Upper lobe of right lung (tissue), 1 donor: ENCODE measurements at regions not wholly inside any gene's neighbourhood (a gene's known extent, or its start where the extent isn't known, plus 50 kb on each side); places are given as distances from the start of the nearest gene placed in this dataset.

Experiments used
- ATAC-seq: fragments of 200-7000 bp; cut with Tn5 transposase; one replicate; pipeline ENCODE4 v1.9.1; 2020; ENCODE audit warnings: mild to moderate bottlenecking, moderate library complexity
- DNase-seq: peaks from one replicate; pipeline ENCODE4 v3.0.0-alpha.2; 2020
- H3K27ac ChIP-seq: fragments of 200-600 bp; one replicate; pipeline ENCODE4 v1.8.0; 2022
- H3K27me3 ChIP-seq: fragments of 200-600 bp; one replicate; pipeline ENCODE4 v1.8.0; 2022; ENCODE audit warnings: mild to moderate bottlenecking
- H3K36me3 ChIP-seq: fragments of 200-600 bp; one replicate; pipeline ENCODE4 v1.8.0; 2022
- H3K4me1 ChIP-seq: fragments of 200-600 bp; one replicate; pipeline ENCODE4 v1.8.0; 2022
- H3K4me3 ChIP-seq: fragments of 200-600 bp; one replicate; pipeline ENCODE4 v1.8.0; 2022; ENCODE audit warnings: mild to moderate bottlenecking
- H3K9me3 ChIP-seq: fragments of 200-600 bp; one replicate; pipeline ENCODE4 v1.8.0; 2022
- intact Hi-C: fragments of 100-400 bp; cut with DNase I; formaldehyde crosslinking; loops from one replicate; pipeline ENCODE4 v1.11.0; 2022
- TF ChIP-seq, protein P1 (sequence below): fragments of 200-600 bp; IDR thresholded peaks from one replicate; pipeline ENCODE4 v1.8.0; 2022; ENCODE audit warnings: antibody characterized with exemption
- donor health status: DM: no; HTN: yes; CAD: no; lungs with severe emphysema.

DNA sequence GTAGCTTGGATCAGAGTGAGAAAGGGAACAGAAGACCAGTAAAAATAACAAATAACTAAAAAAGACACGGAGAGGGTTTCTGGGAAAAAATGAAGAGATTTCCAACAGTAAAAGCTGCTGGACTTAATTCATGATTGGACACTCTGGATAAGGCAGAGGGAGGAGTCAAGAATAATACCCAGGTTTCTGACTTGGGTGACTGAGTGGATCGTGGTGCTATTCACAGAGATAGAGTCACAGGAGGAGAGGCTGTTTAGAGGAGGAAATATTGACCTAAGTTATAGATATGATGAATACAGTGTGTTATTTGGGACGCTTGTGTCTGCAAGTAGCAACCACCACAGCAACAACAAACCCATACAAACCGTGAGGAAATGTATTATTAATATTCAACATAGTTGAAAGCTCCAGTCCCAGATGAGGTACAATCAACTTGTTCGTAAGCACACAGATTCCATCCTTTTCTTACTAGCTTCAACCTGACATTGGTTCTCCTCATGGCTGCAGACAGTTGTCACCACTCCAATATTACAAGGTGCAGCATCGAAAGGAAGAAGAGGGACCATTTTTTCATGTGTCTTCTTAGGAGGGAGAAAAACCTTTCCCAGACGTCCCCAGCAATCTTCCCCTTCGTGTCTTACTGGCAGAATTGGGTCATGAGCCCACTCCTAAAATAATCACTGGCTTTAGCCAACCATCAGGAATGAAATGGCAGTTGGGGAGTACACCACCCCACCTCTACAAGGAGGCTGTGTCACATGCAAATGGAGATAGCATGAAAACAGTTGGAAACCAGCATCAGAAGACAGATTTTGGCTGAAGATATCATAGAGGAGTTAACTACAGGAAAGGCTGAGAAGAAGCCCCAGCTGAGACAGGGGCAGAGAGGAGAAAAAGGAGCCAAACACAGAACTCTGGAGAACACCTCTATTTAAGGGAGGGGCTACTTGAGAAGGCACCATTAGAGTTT lies 387.8 kb downstream of the SHQ1 start:
- Histone ChIP-seq H3K4me1 (no peaks in the 10 kb centered on the region), H3K27me3 (no peaks in the 10 kb centered on the region), H3K27ac (no peak overlapping the region), H3K9me3 (no peaks in the 10 kb centered on the region), H3K4me3 (no peak overlapping the region), H3K36me3 (no peaks in the 10 kb centered on the region)
- no peak for ATAC-seq
- intact Hi-C loops, result no loop called here
- TF ChIP-seq, protein P1, sequence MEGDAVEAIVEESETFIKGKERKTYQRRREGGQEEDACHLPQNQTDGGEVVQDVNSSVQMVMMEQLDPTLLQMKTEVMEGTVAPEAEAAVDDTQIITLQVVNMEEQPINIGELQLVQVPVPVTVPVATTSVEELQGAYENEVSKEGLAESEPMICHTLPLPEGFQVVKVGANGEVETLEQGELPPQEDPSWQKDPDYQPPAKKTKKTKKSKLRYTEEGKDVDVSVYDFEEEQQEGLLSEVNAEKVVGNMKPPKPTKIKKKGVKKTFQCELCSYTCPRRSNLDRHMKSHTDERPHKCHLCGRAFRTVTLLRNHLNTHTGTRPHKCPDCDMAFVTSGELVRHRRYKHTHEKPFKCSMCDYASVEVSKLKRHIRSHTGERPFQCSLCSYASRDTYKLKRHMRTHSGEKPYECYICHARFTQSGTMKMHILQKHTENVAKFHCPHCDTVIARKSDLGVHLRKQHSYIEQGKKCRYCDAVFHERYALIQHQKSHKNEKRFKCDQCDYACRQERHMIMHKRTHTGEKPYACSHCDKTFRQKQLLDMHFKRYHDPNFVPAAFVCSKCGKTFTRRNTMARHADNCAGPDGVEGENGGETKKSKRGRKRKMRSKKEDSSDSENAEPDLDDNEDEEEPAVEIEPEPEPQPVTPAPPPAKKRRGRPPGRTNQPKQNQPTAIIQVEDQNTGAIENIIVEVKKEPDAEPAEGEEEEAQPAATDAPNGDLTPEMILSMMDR, result no peak
- no peak for DNase-seq

DNA sequence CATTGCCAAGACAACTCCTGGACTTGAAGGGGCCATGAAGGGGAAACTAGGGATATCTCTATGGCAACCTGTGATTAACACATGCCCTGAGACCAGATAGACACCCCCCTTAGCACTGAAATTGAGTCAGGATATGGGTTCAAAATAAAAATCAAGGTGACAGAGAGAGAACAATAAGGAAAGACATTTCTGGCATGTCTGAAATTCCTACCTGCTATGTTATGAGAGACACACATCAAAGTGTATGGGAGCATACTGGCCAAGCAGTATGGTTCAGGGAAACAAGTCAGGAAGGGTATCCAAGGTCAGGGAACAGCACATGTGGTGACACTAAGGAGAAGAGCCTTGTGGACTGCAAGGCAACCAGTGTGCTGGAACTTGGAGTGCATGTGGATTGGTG lies 388.7 kb downstream of the SHQ1 start:
- no peaks in the 10 kb centered on the region for H3K36me3 ChIP-seq
- TF ChIP-seq, protein P1, result no peak
- H3K27me3 ChIP-seq, result no peaks in the 10 kb centered on the region
- DNase-seq (no peak), ATAC-seq (no peak)
- H3K4me1 ChIP-seq, result no peaks in the 10 kb centered on the region
- no peaks in the 10 kb centered on the region for H3K9me3 ChIP-seq
- H3K4me3 ChIP-seq, result no peak overlapping the region
- no peak overlapping the region for H3K27ac ChIP-seq
- intact Hi-C loops, result no loop called here

DNA sequence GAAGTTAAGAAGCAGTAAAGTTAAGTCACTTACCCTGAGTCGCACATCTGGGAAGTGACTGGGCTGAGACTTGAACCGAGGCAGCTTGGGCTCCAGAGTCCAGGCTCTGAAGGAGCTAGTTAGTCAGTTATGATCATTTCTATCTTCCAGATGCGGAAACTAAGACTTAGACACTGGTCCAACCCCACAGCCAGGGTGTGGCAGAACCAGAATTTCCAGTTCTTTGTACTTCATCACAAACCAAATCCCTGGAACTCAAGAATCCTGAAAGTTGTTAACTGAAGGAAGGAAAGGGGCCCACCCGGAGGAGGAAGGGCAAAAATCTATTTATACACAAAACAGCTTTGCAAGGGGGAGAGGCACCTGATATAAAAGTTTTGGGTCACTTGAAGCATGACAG lies 389.9 kb downstream of the SHQ1 start:
- DNase-seq (no peak), ATAC-seq (peak; percentile 18)
- intact Hi-C loops, result no loop called here

DNA sequence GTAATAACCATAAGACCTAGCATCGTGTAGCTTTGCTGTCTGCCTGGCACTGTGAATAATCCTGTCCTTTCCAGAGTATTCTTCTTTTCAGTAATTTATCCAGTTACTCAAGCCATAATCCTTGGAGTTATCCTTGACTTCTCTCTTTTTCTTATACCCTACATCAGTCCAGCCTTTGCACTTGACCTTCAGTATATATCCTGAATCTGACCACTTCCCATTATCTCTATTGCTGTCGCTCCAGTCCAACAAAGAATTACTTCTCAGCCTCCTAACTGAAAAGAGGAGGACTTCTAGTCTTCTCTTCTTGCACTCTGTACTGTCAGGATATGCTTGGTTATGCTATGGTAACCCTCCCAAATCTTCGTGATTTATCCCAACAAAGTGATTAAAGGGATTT lies 393.8 kb downstream of the SHQ1 start:
- Histone ChIP-seq H3K27ac (no peak overlapping the region), H3K9me3 (no peaks in the 10 kb centered on the region), H3K27me3 (no peaks in the 10 kb centered on the region), H3K4me3 (no peak overlapping the region), H3K4me1 (no peaks in the 10 kb centered on the region), H3K36me3 (no peaks in the 10 kb centered on the region)
- ATAC-seq, result peak; percentile 32
- DNase-seq, result no peak
- intact Hi-C loops, result no loop called here
- TF ChIP-seq, protein P1, result no peak

More for the DNA sequence above, 389.9 kb downstream of the SHQ1 start:
- Histone ChIP-seq H3K27ac (no peak overlapping the region), H3K9me3 (no peaks in the 10 kb centered on the region), H3K27me3 (no peaks in the 10 kb centered on the region), H3K4me3 (no peak overlapping the region), H3K4me1 (no peaks in the 10 kb centered on the region), H3K36me3 (no peaks in the 10 kb centered on the region)
- TF ChIP-seq, protein P1, result no peak

DNA sequence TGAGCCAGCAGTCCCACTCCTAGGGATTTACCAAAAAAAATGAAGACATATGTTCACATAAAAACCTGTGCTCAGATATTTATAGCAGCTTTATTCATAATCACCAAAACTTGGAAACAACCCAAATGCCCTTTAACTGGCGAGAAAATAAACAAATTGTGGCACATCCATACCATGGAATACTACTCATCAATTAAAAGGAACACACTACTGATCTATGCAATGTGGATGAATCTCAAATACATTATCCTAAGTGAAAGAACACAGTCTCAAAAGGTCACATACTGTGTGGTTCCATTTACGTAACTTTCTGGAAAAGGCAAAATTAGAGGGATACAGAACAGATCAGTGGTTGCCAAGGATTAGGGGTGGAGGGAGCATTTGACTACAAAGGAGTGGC lies 394.5 kb downstream of the SHQ1 start:
- Histone ChIP-seq H3K36me3 (no peaks in the 10 kb centered on the region), H3K9me3 (no peaks in the 10 kb centered on the region), H3K4me1 (no peaks in the 10 kb centered on the region), H3K4me3 (no peak overlapping the region), H3K27me3 (no peaks in the 10 kb centered on the region), H3K27ac (no peak overlapping the region)
- no peak for ATAC-seq
- intact Hi-C loops, result no loop called here
- TF ChIP-seq, protein P1, result no peak
- DNase-seq, result no peak
